ENCODE measurements at regions not wholly inside any gene's neighbourhood (a gene's known extent, or its start where the extent isn't known, plus 50 kb on each side); places are given as distances from the start of the nearest gene placed in this dataset.

- no peak for TF ChIP-seq CTCF (IDR thresholded peaks at IDR 0.05)
- no peak for TF ChIP-seq EZH2 (IDR thresholded peaks at IDR 0.05)
- TF ChIP-seq EZH2phosphoT487 (IDR thresholded peaks at IDR 0.05) = no peak
These were observed 111.2 kb upstream of the CEP126 start for GRCh38 chr11:101803651-101804050.
